ENCODE measurements at regions not wholly inside any gene's neighbourhood (a gene's known extent, or its start where the extent isn't known, plus 50 kb on each side); places are given as distances from the start of the nearest gene placed in this dataset.
"Not testable (repeated sequence)": the region's sequence is repeated elsewhere in the genome, so short reads cannot be mapped to it uniquely, and the experiment has no call there.

DNA sequence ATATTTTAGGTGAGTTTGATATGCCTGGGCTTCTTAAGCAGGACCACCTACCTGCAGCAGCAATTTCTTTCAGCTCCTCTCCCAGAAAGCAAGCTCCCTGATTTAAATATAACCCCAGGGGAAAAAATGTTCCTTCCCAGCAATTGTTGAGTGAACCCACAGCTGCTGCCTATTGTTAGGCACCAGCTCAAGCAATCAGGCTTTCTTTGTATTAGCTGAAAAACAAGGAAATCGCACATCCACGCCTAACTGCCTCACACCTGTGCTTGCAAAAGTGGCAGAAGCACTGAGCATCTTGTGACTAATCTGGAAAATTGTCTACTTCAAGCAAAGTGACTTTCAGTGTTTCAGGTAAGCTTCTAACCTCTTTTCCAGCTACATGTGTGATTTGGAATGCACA, 432.2 kb downstream of the SMARCA1 start:
- no peak for DNase-seq (ENCODE audit: insufficient read length, low spot score)
- no peak for FAIRE-seq

DNA sequence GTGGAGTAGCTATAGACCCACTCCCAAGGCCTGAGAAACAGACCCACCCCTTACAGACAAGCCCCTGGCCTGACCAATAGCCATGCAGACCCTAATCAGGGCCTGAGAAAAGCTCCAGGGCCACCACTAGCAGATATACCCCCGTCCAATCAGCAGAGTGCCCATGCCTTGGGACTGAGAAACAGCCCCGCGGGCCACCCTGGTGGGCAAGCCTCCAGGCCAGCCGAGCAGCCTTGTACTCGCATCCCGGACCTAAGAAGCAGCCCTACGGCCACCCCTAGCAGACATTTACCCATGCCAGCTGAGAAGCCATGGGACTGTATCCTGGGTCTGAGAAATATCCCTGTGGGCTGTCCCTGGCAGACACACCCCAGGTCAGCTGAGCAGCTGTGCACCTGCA, 436.5 kb downstream of the SMARCA1 start:
- FAIRE-seq (no peak), DNase-seq (ENCODE audit: insufficient read length, low spot score) (no peak)

DNA sequence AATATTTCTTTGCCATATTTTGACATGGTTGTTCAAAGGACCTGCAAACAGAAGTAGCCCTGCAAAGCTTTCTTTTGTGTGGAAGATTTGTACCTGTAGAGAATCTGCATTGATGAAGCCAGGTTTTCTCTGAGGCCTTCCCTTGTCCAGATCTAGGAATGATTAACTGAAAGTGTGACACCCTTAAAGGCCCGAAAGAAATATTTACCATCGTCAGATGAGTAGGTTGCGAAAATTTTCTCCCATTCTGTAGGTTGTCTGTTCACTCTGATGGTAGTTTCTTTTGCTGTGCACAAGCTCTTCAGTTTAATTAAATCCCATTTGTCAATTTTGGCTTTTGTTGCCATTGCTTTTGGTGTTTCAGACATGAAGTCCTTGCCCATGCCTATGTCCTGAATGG, 439.0 kb downstream of the SMARCA1 start:
- FAIRE-seq; DNase-seq (ENCODE audit: insufficient read length, low spot score): not testable (repeated sequence)

DNA sequence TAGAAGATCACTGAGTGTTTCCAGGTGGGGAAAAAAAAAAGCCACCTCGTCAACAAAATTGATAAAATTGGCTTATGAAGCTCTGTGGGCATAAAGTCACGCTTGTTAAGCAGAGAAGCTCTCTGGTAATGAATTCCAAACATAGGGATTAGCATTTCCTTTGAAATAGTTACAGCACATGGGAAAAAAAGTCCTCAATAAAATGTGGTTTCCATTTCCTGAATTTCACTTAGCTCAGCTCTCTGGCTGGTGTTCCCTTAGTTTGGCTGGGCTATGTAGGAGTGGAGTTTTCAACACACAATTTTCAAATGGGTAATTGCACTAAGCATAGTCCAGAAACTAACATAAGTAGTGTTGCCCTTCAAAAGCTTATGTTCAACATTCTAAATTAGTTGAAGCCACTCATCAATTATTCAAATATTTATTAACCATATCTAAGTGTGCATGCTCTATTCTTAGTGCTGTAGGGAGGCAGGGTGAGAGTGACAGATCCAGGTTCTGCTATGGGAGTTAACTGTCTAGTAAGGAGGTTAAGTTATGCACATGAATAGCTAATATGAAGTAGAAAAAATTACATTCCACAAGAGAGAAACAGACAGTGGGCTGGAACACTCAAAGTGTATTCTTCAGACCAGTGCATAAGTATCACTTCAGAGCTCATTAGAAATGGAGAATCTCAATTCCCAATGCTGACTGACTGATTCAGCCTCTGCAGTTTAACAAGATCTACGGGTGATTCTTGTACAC, 445.7 kb downstream of the SMARCA1 start:
- FAIRE-seq = no peak
- no peak for DNase-seq (ENCODE audit: insufficient read length, low spot score)

DNA sequence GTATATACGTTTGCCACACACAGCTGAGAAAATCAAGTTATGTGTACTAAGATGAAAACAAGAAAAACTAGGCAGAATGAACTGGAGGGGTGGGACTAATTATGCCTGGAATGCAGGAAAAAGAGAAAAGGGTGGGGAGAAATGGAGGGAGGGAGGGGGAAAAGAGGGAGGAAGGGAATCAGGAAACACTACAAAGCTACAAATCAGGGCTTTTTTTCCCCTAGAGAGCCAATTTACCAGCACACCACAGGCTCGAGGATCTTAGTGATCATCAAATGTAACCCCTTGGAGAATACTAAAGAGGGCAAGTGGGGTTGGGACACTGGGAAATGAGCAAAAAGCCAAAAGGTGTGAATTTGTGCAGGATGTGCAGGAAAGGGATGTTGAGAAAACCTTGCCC, 451.9 kb downstream of the SMARCA1 start:
- no peak for FAIRE-seq
- DNase-seq (ENCODE audit: insufficient read length, low spot score) = no peak

DNA sequence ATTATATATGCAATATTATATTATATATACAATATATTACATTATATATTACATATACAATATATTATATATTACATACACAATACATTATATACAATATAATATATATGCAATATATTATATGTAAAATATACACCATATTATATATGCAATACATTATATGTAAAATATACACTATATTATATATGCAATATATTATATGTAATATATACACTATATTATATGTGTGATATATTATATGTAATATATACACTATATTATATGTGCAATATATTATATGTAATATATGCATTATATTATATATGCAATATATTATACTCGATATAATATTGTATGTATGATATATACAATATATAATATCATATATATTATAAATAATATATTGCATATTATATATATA, 457.4 kb downstream of the SMARCA1 start:
- FAIRE-seq = no peak

DNA sequence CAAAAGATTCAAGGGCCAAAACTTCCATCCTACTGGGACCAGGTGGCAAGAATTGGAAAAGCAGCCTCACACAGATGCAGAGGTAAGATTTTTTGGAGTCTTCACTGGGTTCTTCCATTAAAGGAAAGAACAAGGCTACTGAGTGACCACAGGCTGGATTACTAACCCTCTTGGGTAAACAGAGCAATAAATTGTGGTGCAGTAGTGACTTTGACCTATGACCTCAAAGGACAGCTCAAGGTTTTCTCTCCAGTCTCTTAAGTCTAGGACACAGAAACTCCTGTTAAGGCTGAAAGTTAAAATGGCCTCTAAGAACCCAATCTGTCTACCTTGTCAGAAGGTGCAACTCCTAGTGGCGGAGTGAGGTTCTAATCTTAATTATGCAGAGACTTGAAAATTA, 464.9 kb downstream of the SMARCA1 start:
- DNase-seq (ENCODE audit: insufficient read length, low spot score) (no peak), FAIRE-seq (no peak)

More for the DNA sequence above, 457.4 kb downstream of the SMARCA1 start:
- DNase-seq (ENCODE audit: insufficient read length, low spot score) = no peak

DNA sequence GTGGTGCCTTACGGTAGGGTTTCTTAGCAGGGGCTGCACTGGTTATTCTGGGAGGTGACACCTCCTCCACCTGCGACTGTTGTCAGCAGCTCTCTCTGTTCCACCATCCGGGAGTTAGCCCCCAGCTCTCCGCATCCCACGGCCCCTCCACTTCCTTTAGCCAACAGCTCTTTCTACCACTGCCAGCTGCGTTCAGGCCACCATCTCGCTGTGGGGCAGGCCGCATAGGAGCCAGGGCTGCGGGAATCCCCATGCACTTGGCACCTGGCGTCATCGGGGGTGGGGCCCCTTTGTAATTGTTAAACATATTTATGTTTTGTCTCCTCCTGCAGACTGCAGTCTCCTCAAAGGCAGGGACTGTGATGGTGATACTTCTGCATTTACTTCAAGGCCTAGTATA, 480.2 kb downstream of the SMARCA1 start:
- FAIRE-seq (no peak), DNase-seq (ENCODE audit: insufficient read length, low spot score) (no peak)

DNA sequence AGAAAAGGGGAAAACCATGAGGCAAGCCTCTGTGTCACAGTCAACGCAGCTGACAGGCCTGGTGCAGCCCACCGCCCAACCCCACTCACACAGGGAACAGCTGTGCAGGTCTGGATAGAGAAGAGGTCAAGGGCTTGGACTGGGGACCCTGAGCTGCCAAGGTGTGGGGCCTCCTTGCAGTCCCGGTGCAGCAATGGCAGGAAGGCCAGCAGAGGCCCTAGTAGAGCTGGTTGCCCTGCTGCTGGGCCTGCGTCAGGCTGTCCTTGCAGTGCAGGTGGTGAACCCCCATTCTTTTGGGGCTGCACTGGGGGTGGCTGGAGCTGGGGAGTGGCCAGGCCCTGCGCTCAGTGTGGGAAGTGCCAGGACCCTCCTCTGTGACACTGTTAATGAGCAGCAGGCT, 482.0 kb downstream of the SMARCA1 start:
- no peak for FAIRE-seq
- no peak for DNase-seq (ENCODE audit: insufficient read length, low spot score)

DNA sequence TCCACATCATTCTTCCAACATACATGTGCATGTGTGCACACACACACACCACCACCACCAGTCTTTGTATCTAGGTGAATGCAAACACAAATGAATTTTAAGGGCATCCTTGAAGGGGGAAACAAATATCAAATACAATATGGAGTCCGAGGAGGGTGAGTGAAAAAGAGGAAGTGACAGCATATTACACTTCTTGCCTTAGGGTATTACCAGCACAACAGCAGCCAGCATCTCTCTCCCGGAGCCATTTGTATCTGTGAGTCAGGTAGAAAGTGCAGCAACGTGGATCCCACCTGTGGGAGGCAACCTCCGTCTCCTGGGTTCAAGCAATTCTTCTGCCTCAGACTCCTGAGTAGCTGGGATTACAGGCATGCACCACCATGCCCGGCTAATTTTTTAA, 483.2 kb downstream of the SMARCA1 start:
- DNase-seq (ENCODE audit: insufficient read length, low spot score) (no peak), FAIRE-seq (no peak)

DNA sequence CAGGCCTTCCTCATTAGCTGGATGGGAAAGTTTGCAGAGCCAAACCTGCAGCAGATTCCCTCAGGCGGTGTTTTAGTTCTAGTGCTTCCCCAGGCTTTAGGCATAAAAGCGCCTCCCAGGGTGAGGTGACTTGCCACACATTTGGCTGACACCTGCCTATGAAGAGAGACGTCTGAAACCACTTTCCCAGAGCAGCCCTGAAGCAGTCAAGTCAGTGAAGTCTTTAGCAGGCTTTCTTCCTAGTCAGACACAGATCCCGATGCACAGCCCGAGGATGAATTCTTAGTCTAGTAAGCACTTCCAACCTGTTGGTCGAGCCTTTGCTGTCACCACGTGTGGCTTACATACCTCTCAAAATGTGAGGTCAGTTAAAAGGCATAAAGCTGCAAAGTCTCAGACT, 484.1 kb downstream of the SMARCA1 start:
- DNase-seq (ENCODE audit: insufficient read length, low spot score) = no peak
- FAIRE-seq = no peak

DNA sequence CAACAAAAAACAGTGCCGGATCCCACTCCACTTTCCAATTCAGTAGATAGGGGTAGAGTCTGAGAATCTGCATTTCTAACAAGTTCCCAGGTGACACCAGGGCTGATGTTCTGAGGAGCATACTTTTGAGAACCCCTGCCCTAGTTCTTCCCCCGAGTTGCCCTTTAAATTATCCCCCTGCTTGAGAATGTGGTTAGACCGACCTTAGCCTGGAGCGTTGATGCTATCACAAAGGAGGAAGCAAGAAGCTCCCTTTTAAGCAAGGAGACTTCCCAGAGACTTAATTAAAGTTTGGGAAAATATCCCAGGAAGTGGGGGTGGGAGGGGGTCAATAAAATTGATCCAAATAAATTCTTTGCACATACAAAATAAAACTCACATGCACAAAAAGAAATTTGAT, 485.9 kb downstream of the SMARCA1 start:
- DNase-seq (ENCODE audit: insufficient read length, low spot score) (no peak), FAIRE-seq (no peak)

DNA sequence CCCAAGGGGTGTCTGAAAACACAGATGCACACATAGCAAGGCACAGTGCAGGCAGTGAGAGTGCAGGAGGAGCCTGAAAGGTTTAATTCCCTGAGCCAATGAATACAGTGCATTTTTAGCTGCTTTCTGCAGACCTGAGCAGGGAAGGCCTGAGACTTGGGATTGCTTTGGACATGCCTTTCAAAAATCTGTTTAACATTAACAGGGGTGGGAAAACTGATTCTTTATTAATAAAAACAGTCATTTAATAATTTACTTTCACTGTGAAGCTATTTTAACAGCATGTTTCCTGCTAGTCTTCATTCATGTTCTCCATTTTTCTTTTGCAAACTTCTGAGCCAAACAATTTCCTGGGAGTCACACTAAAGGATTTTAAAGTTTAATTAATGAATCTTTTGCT, 488.1 kb downstream of the SMARCA1 start:
- FAIRE-seq (no peak), DNase-seq (ENCODE audit: insufficient read length, low spot score) (no peak)

DNA sequence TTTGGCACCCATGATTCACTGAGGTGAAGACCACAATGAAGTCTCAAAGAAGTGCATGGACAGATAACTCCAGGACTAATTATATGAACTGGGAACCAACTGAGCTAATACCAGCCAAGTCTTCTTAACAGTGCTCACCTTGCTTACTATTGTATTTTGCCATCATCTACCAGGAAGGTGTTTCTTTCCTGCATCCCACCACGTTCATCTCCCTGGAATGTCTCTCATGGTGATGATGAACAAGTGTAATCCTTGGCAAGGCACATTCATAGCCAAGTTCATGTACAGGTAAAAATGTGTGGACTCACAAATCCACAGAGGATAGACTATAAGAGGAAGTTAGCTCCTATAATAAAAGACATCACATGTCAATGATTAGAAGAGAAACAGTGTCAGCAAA, 489.1 kb downstream of the SMARCA1 start:
- no peak for FAIRE-seq

DNA sequence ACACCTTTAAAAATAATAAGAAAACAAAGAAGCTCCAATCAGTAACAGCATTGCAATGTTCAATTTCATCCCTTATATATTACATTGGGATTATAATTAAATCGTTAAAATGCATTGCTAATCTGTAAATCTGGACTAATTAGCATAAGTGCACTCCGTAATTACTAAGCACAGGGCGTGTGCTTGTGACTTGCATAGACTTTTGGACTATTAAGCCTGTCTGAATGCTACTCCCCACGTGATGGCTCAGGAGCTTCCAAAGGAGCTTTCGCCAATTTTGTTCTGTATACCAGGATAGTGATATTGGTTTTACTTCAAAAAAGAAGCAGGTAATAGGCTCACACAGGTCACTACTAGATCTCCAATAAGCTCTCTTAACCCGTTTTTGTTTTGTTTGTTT, 497.1 kb downstream of the SMARCA1 start:
- DNase-seq (ENCODE audit: insufficient read length, low spot score) = no peak
- FAIRE-seq = no peak

More for the DNA sequence above, 489.1 kb downstream of the SMARCA1 start:
- no peak for DNase-seq (ENCODE audit: insufficient read length, low spot score)

DNA sequence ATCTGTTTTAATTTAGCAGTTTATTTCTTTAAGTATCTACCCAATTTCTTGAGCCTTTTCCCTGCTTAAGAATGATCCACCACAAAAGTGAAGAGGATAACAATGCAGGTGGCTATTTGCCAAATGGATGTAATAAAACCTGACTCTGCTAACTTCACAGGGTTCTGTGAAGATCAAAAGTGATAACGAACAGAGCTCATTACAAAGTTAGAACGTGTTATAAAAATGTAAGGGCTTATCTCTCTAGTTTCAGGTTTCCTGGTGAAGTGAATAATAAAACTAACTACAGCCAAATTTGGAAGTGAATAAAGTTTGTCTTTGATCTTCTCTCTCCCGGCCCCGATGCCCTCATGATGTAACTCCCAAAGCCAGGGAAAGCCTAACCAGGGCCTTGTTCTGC, 497.9 kb downstream of the SMARCA1 start:
- DNase-seq (ENCODE audit: insufficient read length, low spot score) = no peak
- FAIRE-seq = no peak

DNA sequence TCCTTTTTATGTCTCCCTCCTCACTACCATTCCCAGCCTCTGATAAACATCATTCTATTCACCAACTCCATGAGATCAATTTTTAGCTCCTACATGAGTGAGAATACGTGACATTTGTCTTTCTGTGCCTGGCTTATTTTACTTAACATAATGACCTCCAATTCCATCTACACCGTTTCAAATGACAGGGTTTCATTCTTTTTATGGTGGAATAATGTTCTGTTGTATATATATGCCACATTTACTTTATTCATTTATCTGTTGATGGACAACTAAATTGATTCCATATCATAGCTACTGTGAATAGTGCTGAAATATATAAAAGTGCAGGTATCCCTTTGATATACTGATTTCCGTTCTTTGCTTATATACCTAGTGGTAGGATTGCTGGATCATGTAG, 503.9 kb downstream of the SMARCA1 start:
- no peak for DNase-seq (ENCODE audit: insufficient read length, low spot score)
- FAIRE-seq = no peak

DNA sequence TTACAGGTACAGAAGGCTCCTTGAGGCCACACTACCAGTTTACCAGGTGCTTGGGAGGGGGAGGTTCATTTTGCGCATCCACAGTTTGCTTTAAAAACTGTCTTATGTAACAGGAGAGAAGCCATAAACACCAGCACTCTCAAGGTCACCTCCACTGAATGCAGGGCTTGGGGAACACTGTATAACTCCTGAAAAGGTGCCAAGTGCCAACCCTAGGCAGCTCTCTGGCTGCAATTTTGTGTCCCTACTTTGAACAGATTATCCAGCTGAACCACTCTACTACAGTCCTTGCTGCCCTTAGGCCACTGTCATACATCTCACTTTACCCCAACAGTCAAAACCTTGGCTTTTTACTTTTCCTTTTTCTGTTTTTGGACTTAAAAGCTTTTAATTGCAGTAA, 507.9 kb downstream of the SMARCA1 start:
- no peak for FAIRE-seq

DNA sequence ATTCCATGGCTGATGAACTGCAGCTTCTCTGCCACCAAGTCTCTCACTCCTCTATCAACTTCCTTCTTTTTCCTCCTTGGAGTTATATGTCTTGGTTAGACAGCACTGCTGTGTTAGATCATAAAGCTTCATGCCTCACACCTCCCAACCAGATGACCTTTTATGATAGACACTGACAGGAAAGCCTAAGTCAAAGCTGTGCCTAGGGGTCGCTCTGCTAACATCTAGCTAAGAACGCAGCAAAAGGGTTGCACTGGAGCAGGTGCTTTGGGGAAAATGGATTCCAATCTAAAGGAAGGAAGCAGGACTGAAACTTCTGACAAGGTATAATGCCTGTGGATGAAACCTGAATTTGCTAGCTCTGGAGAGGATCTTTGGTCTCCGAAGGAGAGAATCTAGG, 509.7 kb downstream of the SMARCA1 start:
- FAIRE-seq (no peak), DNase-seq (ENCODE audit: insufficient read length, low spot score) (no peak)

More for the DNA sequence above, 507.9 kb downstream of the SMARCA1 start:
- no peak for DNase-seq (ENCODE audit: insufficient read length, low spot score)

DNA sequence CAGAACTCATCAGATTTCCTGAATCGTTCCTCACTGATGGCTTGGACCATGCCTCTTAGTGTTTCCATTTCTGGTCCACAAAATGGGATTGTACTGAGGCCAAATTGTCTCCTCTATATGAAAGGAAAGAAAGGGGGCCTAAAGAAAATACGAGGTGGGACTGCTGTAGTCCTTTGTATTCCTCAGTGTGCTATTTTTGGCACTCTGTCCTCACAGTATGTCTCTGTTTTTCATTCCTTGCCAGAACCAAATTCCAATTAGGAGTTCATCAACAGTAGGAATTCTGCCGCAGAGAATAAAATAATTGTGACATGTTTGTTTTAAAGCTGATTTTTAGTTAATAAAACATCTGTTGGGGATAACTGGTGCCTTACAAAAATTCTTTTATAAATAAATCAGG, 515.7 kb downstream of the SMARCA1 start:
- FAIRE-seq (no peak), DNase-seq (ENCODE audit: insufficient read length, low spot score) (no peak)

DNA sequence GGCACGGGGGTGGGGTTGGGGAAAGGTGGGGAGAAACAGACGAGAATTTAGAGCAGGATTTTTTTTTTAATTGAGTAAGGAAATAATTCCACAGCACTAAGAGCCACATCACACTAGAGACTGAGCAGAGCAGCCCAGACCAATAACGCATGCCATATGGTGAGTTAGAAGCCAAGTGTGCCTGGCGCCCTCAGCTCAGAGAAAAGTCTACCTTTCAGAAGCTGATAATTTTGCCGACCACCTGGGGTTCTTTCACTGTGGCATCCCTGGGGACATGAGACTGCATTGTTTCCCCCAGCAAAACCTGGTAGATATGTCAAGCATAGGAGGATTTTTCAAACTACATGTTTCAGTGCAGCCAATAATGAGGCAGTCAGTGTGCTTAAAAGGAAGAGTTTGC, 516.8 kb downstream of the SMARCA1 start:
- no peak for FAIRE-seq
- DNase-seq (ENCODE audit: insufficient read length, low spot score) = no peak

DNA sequence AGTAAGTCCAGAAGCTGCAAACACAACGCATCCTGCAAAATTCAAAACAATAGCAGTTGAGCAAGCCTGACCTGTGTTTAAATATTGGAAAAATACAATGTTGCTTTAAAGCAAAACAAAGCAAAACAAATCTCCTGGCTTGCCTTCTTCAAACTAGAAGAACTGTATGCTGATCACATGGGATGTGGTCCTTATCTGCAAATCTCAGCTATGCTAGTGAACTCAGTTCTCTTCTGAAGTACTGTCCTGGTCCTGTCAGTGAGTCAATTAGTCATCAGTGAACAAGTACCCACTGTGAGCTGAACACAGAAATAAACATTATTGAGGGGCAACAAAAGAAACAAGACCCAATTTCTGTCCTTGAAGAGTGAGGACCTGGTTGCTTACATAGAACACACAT, 522.5 kb downstream of the SMARCA1 start:
- FAIRE-seq (no peak), DNase-seq (ENCODE audit: insufficient read length, low spot score) (no peak)

DNA sequence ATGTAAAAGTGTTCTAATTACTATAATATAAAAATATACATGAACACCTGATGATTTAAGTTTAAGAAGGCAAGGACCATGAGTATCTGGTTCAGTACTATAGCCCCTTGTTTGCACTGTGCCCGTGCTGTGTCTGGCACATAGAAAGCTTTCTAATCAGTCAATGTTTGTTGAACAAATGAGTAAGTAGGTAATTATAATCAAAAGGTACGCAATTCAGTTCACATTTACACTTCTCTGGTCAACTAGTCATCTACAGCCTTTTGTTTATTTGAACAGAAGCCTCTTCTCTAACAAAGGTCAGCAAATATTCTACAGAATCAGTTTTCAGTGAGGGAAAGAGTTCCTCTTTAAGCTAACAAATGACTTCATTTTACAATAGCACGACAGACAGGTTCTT, 523.3 kb downstream of the SMARCA1 start:
- DNase-seq (ENCODE audit: insufficient read length, low spot score) (no peak), FAIRE-seq (no peak)

Data from HTR-8/SVneo (cell line).